GM12872 (cell line): ENCODE measurements at regions not wholly inside any gene's neighbourhood (a gene's known extent, or its start where the extent isn't known, plus 50 kb on each side); places are given as distances from the start of the nearest gene placed in this dataset.

Source experiments
- TF ChIP-seq, protein P1 (sequence below): IDR thresholded peaks from 3 replicates; pipeline ENCODE4 v1.5.1; 2011; ENCODE audit warnings: low read depth, mild to moderate bottlenecking, low read length, moderate library complexity; ENCODE audit not compliant: insufficient read depth

GRCh38 chr18:22734105-22734661, 198.9 kb upstream of the RBBP8 start:
- TF ChIP-seq, protein P1, sequence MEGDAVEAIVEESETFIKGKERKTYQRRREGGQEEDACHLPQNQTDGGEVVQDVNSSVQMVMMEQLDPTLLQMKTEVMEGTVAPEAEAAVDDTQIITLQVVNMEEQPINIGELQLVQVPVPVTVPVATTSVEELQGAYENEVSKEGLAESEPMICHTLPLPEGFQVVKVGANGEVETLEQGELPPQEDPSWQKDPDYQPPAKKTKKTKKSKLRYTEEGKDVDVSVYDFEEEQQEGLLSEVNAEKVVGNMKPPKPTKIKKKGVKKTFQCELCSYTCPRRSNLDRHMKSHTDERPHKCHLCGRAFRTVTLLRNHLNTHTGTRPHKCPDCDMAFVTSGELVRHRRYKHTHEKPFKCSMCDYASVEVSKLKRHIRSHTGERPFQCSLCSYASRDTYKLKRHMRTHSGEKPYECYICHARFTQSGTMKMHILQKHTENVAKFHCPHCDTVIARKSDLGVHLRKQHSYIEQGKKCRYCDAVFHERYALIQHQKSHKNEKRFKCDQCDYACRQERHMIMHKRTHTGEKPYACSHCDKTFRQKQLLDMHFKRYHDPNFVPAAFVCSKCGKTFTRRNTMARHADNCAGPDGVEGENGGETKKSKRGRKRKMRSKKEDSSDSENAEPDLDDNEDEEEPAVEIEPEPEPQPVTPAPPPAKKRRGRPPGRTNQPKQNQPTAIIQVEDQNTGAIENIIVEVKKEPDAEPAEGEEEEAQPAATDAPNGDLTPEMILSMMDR, result no peak

DNA sequence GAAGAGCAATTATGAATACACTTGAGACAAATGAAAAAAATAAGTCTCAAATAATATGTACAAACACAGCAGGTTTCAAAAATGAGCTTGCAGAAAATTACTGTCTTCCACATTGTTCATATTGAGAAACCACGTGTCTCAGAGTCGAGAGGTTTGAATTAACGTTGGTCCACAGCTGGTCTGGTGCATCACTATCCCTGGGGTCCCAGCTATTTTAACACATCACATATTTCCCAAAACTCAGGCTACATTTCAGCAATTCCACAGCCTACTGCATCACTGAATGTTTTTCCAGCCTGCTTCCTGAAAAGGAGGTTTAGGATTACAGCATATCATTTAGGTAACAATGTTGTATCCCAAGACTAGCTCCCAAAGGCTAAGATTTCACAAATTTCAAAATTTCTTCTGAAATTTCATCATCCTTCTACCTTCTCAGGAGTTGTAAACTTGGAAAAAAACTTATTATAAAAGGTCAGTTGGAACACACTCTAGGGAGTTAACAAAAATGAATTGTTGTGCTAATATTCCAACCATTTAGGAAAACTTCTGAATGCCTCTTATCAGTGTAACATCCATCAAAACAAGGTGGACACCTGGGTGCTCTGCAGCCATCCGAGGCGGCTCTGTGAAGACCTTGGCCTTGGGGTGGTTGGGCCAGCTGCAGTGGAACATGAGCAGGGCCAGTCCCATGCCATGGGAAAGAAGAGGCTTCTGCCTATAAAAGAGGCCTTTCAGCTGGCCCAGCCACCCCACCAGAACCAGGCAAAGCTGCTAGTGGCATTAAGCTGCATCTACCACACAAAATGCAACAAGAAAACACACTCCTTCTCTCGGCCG, 198.1 kb upstream of the RBBP8 start:
- TF ChIP-seq, protein P1, result no peak

DNA sequence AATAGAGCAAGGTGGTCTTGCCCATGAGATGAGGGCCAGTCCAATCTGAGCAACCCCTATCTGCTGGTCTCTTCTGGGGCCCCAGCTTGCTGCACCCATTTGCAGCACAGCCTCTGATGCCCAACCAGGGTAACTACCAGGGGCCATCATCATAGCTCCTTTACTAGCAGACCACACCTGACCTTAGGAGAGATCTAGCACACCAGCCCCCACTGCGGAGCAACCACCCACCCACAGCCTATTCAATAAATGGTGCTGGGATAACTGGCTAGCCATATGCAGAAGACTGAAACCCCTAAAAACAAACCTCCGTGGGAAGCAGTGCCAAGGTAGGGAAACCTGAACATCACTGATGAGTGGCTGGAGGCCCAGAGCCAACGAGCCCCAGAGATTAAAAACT, 196.1 kb upstream of the RBBP8 start:
- TF ChIP-seq, protein P1, result no peak

DNA sequence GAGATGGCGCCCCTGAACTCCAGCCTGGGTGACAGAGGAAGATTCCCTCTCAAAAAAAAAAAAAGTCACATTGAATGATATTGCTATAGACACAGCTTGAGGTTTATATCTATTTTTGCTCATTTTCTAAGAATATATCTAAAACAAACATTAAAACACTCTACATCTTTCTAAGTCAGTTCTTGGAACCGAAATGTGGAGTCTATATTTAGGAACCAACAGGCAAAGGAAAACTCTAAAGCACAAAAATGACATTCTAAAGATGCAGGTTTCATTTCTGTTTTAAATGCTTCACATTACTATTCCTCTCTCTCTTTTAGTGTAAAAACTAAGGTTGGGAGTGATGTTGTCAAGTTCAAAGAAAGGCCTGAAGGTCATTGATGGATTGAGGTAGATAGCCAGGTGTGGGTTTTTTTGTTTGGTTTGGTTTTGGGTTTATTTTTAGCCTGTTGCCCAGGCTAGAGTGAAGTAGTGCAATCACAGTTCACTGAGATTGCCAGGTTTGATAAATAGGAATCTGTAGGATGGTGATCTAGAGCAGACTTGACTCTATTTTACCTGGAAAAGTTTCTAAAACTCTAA, 194.0 kb upstream of the RBBP8 start:
- TF ChIP-seq, protein P1, result no peak

DNA sequence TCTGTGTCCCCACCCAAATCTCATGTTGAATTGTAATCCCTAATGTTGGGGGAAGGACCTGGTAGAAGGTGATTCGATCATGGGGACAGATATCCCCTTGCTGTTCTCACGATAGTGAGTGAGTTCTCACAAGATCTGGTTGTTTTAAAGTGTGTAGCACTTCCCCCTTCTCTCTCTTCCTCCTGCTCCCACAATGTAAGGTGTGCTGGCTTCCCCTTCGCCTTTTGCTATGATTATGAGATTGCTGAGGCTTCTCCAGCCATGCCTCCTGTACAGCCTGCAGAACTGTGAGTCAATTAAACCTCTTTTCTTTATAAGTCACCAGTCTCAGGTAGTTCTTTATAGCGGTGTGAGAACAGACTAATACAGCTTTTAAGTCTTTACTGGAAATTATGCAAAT, 193.3 kb upstream of the RBBP8 start:
- TF ChIP-seq, protein P1, result no peak

GRCh38 chr18:22741318-22741717, 191.8 kb upstream of the RBBP8 start:
- TF ChIP-seq, protein P1, result no peak

- TF ChIP-seq, protein P1, result no peak
Measured at GRCh38 chr18:22742409-22742808, 190.7 kb upstream of the RBBP8 start.
